ENCODE measurements at regions not wholly inside any gene's neighbourhood (a gene's known extent, or its start where the extent isn't known, plus 50 kb on each side); places are given as distances from the start of the nearest gene placed in this dataset.

GRCh38 chr21:41639336-41639735 is 127.5 kb downstream of the RIPK4 start:
- no peaks in the 10 kb centered on the region for H3K9me3 ChIP-seq
- H3K36me3 ChIP-seq: no peaks in the 10 kb centered on the region
- no peaks in the 10 kb centered on the region for H3K4me1 ChIP-seq
- no peak overlapping the region for H3K4me3 ChIP-seq (ENCODE audit: low read depth, low read length)
- no peak for DNase-seq
- H3K27me3 ChIP-seq: no peaks in the 10 kb centered on the region
- TF ChIP-seq CTCF (IDR thresholded peaks at IDR 0.05; ENCODE audit: low read depth, low read length): no peak

GRCh38 chr21:41638201-41638790 is 128.6 kb downstream of the RIPK4 start:
- Histone ChIP-seq H3K36me3 (no peaks in the 10 kb centered on the region), H3K27me3 (no peaks in the 10 kb centered on the region), H3K4me1 (no peaks in the 10 kb centered on the region), H3K9me3 (no peaks in the 10 kb centered on the region), H3K4me3 (ENCODE audit: low read depth, low read length) (no peak overlapping the region)
- TF ChIP-seq CTCF (IDR thresholded peaks at IDR 0.05; ENCODE audit: low read depth, low read length): no peak
- no peak for DNase-seq

- H3K4me3 ChIP-seq (ENCODE audit: low read depth, low read length): no peak overlapping the region
- H3K4me1 ChIP-seq: no peaks in the 10 kb centered on the region
- DNase-seq: no peak
- H3K27me3 ChIP-seq: no peaks in the 10 kb centered on the region
- H3K36me3 ChIP-seq: no peaks in the 10 kb centered on the region
- H3K9me3 ChIP-seq: no peaks in the 10 kb centered on the region
- TF ChIP-seq CTCF (IDR thresholded peaks at IDR 0.05; ENCODE audit: low read depth, low read length): no peak
Measured at GRCh38 chr21:41636636-41637630, 129.0 kb upstream of the TMPRSS2 start.

DNA sequence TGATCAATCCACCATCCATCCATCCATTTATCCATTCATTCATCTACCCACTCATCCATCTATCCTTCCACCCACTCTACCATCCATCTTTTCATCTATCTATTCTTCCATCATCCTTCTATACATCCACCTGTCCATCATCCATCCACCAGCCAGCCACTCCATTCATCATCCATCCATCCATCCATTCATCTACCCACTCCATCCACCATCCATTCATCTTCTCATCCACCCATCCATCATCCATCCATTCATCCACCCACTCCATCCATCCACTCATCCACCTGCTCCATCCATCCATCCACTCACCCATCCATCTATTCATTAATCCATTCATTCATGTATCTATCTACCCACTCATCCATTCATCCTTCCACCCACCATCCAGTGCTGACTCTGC is 127.9 kb upstream of the TMPRSS2 start:
- no peak for DNase-seq
- Histone ChIP-seq H3K36me3 (no peaks in the 10 kb centered on the region), H3K4me3 (ENCODE audit: low read depth, low read length) (no peak overlapping the region), H3K4me1 (no peaks in the 10 kb centered on the region), H3K9me3 (no peaks in the 10 kb centered on the region), H3K27me3 (no peaks in the 10 kb centered on the region)
- TF ChIP-seq CTCF (IDR thresholded peaks at IDR 0.05; ENCODE audit: low read depth, low read length): no peak

DNA sequence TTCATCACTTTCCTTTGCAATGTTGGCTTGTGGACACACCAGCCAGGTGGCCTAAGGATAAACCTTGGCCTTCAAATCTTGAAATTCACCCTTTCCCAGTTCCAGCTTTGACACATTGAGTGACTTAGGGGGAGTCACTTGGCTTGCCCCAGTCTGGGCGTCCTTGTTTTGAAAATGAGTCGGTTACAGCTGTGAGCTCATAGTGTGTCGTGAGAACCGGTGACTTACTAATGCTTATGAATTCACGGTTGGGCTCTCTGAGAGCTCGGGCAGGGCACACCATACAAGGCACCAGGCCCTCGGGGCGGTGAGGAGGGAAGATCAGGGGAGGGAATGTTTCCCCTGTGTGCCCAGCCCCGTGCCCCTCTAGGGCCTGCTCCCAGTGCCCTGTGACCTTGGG is 126.9 kb upstream of the TMPRSS2 start:
- Histone ChIP-seq H3K27me3 (no peaks in the 10 kb centered on the region), H3K9me3 (no peaks in the 10 kb centered on the region), H3K4me1 (no peaks in the 10 kb centered on the region), H3K36me3 (no peaks in the 10 kb centered on the region), H3K4me3 (ENCODE audit: low read depth, low read length) (no peak overlapping the region)
- TF ChIP-seq CTCF (IDR thresholded peaks at IDR 0.05; ENCODE audit: low read depth, low read length): no peak
- no peak for DNase-seq

DNA sequence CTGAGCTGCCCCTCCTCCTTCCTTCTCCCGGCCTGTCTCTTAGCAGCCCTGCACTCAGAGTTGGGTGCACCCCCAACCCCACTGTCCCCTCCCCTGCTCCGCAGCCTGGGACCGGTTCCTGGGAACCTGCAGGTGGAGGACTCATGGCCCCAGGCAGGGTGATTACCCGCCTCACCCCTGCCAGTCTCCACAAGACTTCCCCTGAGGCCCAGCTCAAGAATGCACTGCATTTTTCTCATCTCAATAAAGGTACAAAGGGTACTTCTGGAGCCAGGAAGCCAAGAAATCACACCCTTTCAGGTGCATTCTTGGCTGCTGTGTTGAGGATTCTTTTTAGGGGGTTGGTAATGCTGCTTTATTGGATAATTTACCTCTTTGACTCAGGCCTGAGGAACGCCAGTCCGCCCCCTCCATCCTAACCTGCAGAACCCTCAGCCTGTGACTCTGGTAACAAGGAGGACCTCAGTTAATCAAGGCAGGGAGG is 126.3 kb upstream of the TMPRSS2 start:
- Histone ChIP-seq H3K36me3 (no peaks in the 10 kb centered on the region), H3K27me3 (no peaks in the 10 kb centered on the region), H3K4me3 (ENCODE audit: low read depth, low read length) (no peak overlapping the region), H3K9me3 (no peaks in the 10 kb centered on the region), H3K4me1 (no peaks in the 10 kb centered on the region)
- no peak for TF ChIP-seq CTCF (IDR thresholded peaks at IDR 0.05; ENCODE audit: low read depth, low read length)
- no peak for DNase-seq
